Thyroid gland (tissue), 4 donors: ENCODE measurements at regions not wholly inside any gene's neighbourhood (a gene's known extent, or its start where the extent isn't known, plus 50 kb on each side); places are given as distances from the start of the nearest gene placed in this dataset.
A peak's percentile ranks its signal among the peaks of the same experiment; 100 is the strongest.

Experiments
- DNase-seq, 2 donors: peaks; one replicate each; pipeline ENCODE4 v3.0.0-alpha.2; 2019
- H3K27ac ChIP-seq, 3 donors: fragments of 200-600 bp; sonication (generic); 1 replicate in 2 of 3; 2 replicates in 1 of 3; pipeline ENCODE4 v1.5.1; 2016 to 2019; ENCODE audit warnings: mild to moderate bottlenecking in 1 of 3, moderate library complexity in 1 of 3
- H3K27me3 ChIP-seq: fragments of 200-600 bp; sonication (generic); one replicate; pipeline ENCODE4 v1.5.1; 2019
- H3K36me3 ChIP-seq, 2 donors: fragments of 200-600 bp; sonication (generic); one replicate each; pipeline ENCODE4 v1.5.1; 2016 to 2019
- H3K4me1 ChIP-seq, 2 donors: fragments of 200-600 bp; sonication (generic); one replicate each; pipeline ENCODE4 v1.5.1; 2017 to 2019
- H3K4me3 ChIP-seq, 3 donors: fragments of 200-600 bp; sonication (generic); replicated peaks in 1 of 3; 1 replicate in 2 of 3; 2 replicates in 1 of 3; pipeline ENCODE4 v1.5.1; 2016; ENCODE audit warnings: mild to moderate bottlenecking in 1 of 3
- H3K9me3 ChIP-seq: fragments of 200-600 bp; sonication (generic); one replicate; pipeline ENCODE4 v1.5.1; 2017
- POLR2A ChIP-seq, 2 donors: fragments of 450-650 bp; IDR thresholded peaks; one replicate each; pipeline ENCODE4 v1.6.1; 2017; ENCODE audit warnings: antibody characterized with exemption in 2 of 2, mild to moderate bottlenecking in 2 of 2, moderate library complexity in 1 of 2
- WGBS, 2 donors: methylation state at CpG; one replicate each; pipeline ENCODE4 v1.1.5; 2017; 5-methylcytosine and 5-hydroxymethylcytosine counted together
- intact Hi-C: fragments of 100-400 bp; cut with DNase I; formaldehyde crosslinking; loops from one replicate; pipeline ENCODE4 v1.15.1; 2023
- TF ChIP-seq, protein P1 (sequence below), 6 experiments: fragments of 200-600 bp in 3 of 6; fragments of 450-650 bp in 3 of 6; sonication (generic) in 3 of 6; IDR thresholded peaks; one replicate each; pipeline ENCODE4 v1.5.1; 2016 to 2019; ENCODE audit warnings: antibody characterized with exemption in 6 of 6, mild to moderate bottlenecking in 2 of 6, inconsistent platforms in 1 of 6, moderate library complexity in 1 of 6

DNA sequence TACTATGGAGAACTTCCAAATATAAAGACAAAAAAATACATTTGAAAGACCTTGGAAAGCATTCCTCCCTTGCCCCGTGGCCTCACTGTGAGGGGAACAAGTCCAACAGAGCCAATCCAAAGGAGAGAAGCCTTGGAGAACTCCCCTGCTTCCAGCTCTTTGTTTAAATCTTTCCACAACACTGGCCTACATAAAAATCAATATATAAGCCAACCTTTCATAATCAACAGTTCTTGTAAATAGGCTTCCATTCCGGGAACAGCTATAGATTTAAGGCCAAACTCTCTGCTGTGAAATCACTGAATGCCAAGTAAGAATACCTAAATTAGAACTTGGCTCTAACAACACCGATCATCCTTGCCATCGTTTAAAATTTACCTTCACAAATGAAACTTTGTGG, 242.1 kb downstream of the HACE1 start:
- no peaks in the 10 kb centered on the region for H3K4me1 ChIP-seq
- DNase-seq: no peak
- no peak overlapping the region for H3K27ac ChIP-seq
- intact Hi-C loops: no loop called here
- H3K4me3 ChIP-seq: no peak overlapping the region
- TF ChIP-seq POLR2A (IDR thresholded peaks at IDR 0.05): no peak
- TF ChIP-seq, protein P1, sequence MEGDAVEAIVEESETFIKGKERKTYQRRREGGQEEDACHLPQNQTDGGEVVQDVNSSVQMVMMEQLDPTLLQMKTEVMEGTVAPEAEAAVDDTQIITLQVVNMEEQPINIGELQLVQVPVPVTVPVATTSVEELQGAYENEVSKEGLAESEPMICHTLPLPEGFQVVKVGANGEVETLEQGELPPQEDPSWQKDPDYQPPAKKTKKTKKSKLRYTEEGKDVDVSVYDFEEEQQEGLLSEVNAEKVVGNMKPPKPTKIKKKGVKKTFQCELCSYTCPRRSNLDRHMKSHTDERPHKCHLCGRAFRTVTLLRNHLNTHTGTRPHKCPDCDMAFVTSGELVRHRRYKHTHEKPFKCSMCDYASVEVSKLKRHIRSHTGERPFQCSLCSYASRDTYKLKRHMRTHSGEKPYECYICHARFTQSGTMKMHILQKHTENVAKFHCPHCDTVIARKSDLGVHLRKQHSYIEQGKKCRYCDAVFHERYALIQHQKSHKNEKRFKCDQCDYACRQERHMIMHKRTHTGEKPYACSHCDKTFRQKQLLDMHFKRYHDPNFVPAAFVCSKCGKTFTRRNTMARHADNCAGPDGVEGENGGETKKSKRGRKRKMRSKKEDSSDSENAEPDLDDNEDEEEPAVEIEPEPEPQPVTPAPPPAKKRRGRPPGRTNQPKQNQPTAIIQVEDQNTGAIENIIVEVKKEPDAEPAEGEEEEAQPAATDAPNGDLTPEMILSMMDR (IDR thresholded peaks at IDR 0.05): no peak
- no peaks in the 10 kb centered on the region for H3K27me3 ChIP-seq
- H3K9me3 ChIP-seq: no peaks in the 10 kb centered on the region
- WGBS, 2 donors: 78 to 87% methylated on average over 4 of the region's 4 CpGs
- no peaks in the 10 kb centered on the region for H3K36me3 ChIP-seq

DNA sequence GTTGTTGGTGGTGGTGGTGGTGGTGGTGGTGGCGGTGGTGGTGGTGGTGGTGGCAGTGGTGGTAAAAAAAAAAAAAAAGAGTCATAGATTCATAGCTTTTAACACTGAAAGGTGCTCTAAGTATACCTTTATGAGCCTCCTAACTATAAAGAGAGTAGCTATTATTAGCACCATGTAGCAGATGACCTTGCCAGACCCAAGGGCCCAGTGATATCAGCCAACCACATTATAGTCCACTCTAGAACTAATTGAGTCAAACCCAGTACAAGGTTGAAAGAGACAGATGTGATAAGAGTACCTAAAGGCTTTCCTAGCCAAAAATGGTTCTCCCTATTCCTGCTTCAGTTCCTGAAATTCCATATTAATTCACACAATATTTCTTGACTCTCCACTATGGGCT, 245.3 kb downstream of the HACE1 start:
- TF ChIP-seq, protein P1 (IDR thresholded peaks at IDR 0.05): no peak
- no peak for TF ChIP-seq POLR2A (IDR thresholded peaks at IDR 0.05)
- Histone ChIP-seq H3K9me3 (no peaks in the 10 kb centered on the region), H3K27ac (no peak overlapping the region), H3K27me3 (no peaks in the 10 kb centered on the region), H3K4me3 (no peak overlapping the region), H3K36me3 (no peaks in the 10 kb centered on the region), H3K4me1 (no peaks in the 10 kb centered on the region)
- WGBS, 2 donors: 79 to 89% methylated on average over 1 of the region's 1 CpG
- DNase-seq: no peak
- intact Hi-C loops: no loop called here

DNA sequence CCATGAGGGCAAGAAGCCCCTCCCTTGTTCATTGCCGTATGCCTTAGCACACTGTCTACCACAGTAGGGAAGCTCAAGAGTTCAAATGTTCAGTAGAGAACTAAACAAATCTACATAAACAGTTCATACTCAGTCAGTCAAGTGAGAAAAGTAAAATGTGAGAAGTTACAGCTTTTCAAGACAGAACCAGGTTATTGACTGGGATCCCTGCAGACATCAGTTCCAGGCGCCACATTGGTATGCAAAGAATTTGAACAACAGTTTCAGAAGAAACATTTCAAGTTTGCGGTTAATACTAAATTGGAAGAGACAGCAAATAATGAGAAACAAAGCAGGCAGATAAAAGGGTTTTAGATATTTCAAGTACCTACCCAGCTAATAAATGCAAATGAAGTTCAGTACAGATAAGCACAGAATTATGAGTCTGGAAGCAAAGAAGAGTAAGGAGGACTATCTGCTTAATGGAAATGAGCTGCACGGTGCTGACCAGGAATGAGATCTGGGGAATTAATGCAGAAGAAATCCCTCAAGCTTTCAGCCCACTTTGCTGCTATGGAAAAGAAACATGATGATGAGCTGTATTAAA, 246.2 kb downstream of the HACE1 start:
- H3K4me3 ChIP-seq: no peak overlapping the region
- H3K9me3 ChIP-seq: no peaks in the 10 kb centered on the region
- H3K27me3 ChIP-seq: no peaks in the 10 kb centered on the region
- H3K4me1 ChIP-seq: no peaks in the 10 kb centered on the region
- no peak overlapping the region for H3K27ac ChIP-seq
- DNase-seq: peak in 1 of 2 donors; percentile 1
- TF ChIP-seq POLR2A (IDR thresholded peaks at IDR 0.05): no peak
- TF ChIP-seq, protein P1 (IDR thresholded peaks at IDR 0.05): no peak
- WGBS, 2 donors: 38 to 39% methylated on average over 4 of the region's 4 CpGs
- H3K36me3 ChIP-seq: no peaks in the 10 kb centered on the region
- intact Hi-C loops: no loop called here

DNA sequence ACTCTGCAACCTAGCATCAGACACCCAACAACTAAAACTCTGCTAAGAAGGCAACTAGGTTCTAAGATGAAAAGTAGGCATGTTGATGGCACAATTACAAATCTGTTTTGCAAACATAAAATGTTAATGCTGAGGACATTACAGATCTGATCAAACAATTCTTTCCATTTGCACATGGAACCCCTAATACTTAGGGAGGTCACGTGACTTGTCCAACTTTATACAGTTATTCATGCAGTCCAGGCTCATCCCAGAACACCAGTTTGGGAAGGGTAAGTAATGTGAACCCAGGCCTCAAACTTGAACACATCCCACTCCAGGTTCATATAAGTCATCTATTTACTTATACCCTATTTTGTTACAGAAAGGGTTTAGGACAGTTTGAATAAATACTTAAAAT, 247.2 kb downstream of the HACE1 start:
- no peak for DNase-seq
- WGBS, 2 donors: 96 to 100% methylated on average over 1 of the region's 1 CpG
- H3K4me1 ChIP-seq: no peaks in the 10 kb centered on the region
- no peak overlapping the region for H3K27ac ChIP-seq
- H3K4me3 ChIP-seq: no peak overlapping the region
- TF ChIP-seq POLR2A (IDR thresholded peaks at IDR 0.05): no peak
- TF ChIP-seq, protein P1 (IDR thresholded peaks at IDR 0.05): no peak
- no peaks in the 10 kb centered on the region for H3K9me3 ChIP-seq
- no peaks in the 10 kb centered on the region for H3K36me3 ChIP-seq
- intact Hi-C loops: no loop called here
- H3K27me3 ChIP-seq: no peaks in the 10 kb centered on the region

DNA sequence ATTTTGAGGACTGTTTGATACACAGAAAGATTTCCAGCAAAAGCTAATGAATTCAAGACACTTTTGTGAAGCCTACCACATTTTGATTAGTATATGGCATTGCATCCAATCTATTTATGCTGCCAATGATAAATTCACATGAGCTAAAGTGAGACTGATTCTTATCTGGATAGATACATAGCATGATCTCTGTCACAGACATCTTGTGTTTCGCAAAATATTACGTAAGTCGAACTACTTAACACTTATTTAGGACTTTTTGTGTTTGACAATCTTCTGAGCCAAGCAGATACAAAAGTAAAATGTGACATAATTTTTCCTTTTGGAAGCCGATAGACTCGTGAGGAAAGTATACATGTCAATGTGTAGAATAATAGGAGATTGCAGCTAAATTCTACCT, 251.6 kb downstream of the HACE1 start:
- intact Hi-C loops: no loop called here
- Histone ChIP-seq H3K36me3 (no peaks in the 10 kb centered on the region), H3K4me3 (no peak overlapping the region), H3K27ac (no peak overlapping the region), H3K4me1 (no peaks in the 10 kb centered on the region), H3K27me3 (no peaks in the 10 kb centered on the region), H3K9me3 (no peaks in the 10 kb centered on the region)
- DNase-seq: no peak
- WGBS, 2 donors: 91 to 92% methylated on average over 5 of the region's 5 CpGs
- no peak for TF ChIP-seq POLR2A (IDR thresholded peaks at IDR 0.05)
- TF ChIP-seq, protein P1 (IDR thresholded peaks at IDR 0.05): no peak
